IMR-90 (cell line): ENCODE measurements at regions not wholly inside any gene's neighbourhood (a gene's known extent, or its start where the extent isn't known, plus 50 kb on each side); places are given as distances from the start of the nearest gene placed in this dataset.

Experiments used
- ATAC-seq: fragments of 200-7000 bp; cut with Tn5 transposase; 2 replicates; pipeline ENCODE4 v1.9.1; 2020; ENCODE audit warnings: low read depth, mild to moderate bottlenecking, moderate library complexity
- BruUV-seq: library from RNA; stranded (reverse); fragments of 400-500 nt; replicated peaks from 2 replicates; lab custom pipeline; 2021; lab: Mats Ljungman, UMichigan
- CTCF ChIA-PET: fragments of 300-600 bp; formaldehyde crosslinking; extraction: SDS; loops from one replicate; lab custom pipeline; 2021; ENCODE audit warnings: antibody characterized with exemption; lab: Yijun Ruan, JAX
- POLR2A ChIA-PET: fragments of 300-600 bp; sonication (Branson Sonifier 250); formaldehyde crosslinking; loops from one replicate; lab custom pipeline; 2022; ENCODE audit warnings: antibody characterized with exemption; ENCODE audit not compliant: unreplicated experiment; lab: Charles Lee
- DNase-seq: peaks from one replicate; pipeline ENCODE4 v3.0.0; 2013
- H2AFZ ChIP-seq: replicated peaks from 2 replicates; pipeline ENCODE3; 2013; ENCODE audit warnings: low read length, mild to moderate bottlenecking; ENCODE audit not compliant: poor library complexity
- H2AK5ac ChIP-seq: 2 replicates; pipeline ENCODE4 v1.6.1; 2013; ENCODE audit warnings: low read depth, low read length, inconsistent platforms
- H2AK9ac ChIP-seq: replicated peaks from 2 replicates; pipeline ENCODE3; 2013; ENCODE audit warnings: mild to moderate bottlenecking, low read depth, low read length, moderate library complexity; ENCODE audit not compliant: poor library complexity
- H2BK120ac ChIP-seq: 2 replicates; pipeline ENCODE4 v1.6.1; 2013; ENCODE audit warnings: low read depth, low read length, inconsistent platforms
- H2BK15ac ChIP-seq: 3 replicates; pipeline ENCODE4 v1.6.1; 2013; ENCODE audit warnings: low read depth, low read length, inconsistent platforms
- H2BK20ac ChIP-seq: 2 replicates; pipeline ENCODE4 v1.6.1; 2013; ENCODE audit warnings: low read depth, mild to moderate bottlenecking, inconsistent platforms, low read length, moderate library complexity
- H2BK5ac ChIP-seq: 2 replicates; pipeline ENCODE4 v1.6.1; 2013; ENCODE audit warnings: mild to moderate bottlenecking, low read depth, low read length, inconsistent platforms; ENCODE audit not compliant: poor library complexity, severe bottlenecking
- H3K14ac ChIP-seq: replicated peaks from 2 replicates; pipeline ENCODE4 v1.6.1; 2013; ENCODE audit warnings: low read depth, low read length, inconsistent platforms
- H3K18ac ChIP-seq: 2 replicates; pipeline ENCODE4 v1.6.1; 2013; ENCODE audit warnings: low read depth, low read length, control low read depth
- H3K23ac ChIP-seq: 2 replicates; pipeline ENCODE4 v1.6.1; 2013; ENCODE audit warnings: low read depth, low read length, inconsistent platforms
- H3K27ac ChIP-seq: 2 replicates; pipeline ENCODE4 v1.5.1; 2013; ENCODE audit warnings: mild to moderate bottlenecking, control low read depth, low read length; ENCODE audit not compliant: insufficient read depth
- H3K27me3 ChIP-seq: 2 replicates; pipeline ENCODE4 v1.6.1; 2013; ENCODE audit warnings: low read length; ENCODE audit not compliant: control insufficient read depth, insufficient read depth
- H3K36me3 ChIP-seq: 2 replicates; pipeline ENCODE4 v1.6.1; 2013; ENCODE audit warnings: low read length, mixed read lengths; ENCODE audit not compliant: control insufficient read depth, insufficient read depth
- H3K4ac ChIP-seq: 2 replicates; pipeline ENCODE4 v1.6.1; 2013; ENCODE audit warnings: low read depth, low read length, inconsistent platforms
- H3K4me1 ChIP-seq: 2 replicates; pipeline ENCODE4 v1.6.1; 2013; ENCODE audit warnings: low read length, mixed read lengths; ENCODE audit not compliant: control insufficient read depth, insufficient read depth
- H3K4me2 ChIP-seq: 2 replicates; pipeline ENCODE4 v1.6.1; 2013; ENCODE audit warnings: low read depth, mild to moderate bottlenecking, control low read depth, low read length, moderate library complexity
- H3K4me3 ChIP-seq: 2 replicates; pipeline ENCODE4 v1.5.1; 2013; ENCODE audit warnings: low read depth, mild to moderate bottlenecking, control low read depth, low read length, moderate library complexity; ENCODE audit not compliant: insufficient read depth
- H3K56ac ChIP-seq: 2 replicates; pipeline ENCODE4 v1.6.1; 2013; ENCODE audit warnings: low read length, inconsistent platforms; ENCODE audit not compliant: insufficient read depth; ENCODE audit errors: extremely low read depth
- H3K79me1 ChIP-seq, 2 experiments: 2 replicates each; pipeline ENCODE4 v1.6.1; 2013; ENCODE audit warnings: low read length in 2 of 2, inconsistent platforms in 1 of 2, low read depth in 1 of 2
- H3K9ac ChIP-seq: 2 replicates; pipeline ENCODE4 v1.6.1; 2013; ENCODE audit warnings: low read depth, low read length, control low read depth
- H3K9me1 ChIP-seq: 2 replicates; pipeline ENCODE4 v1.6.1; 2013; ENCODE audit warnings: low read length, inconsistent platforms; ENCODE audit not compliant: insufficient read depth
- H3K9me3 ChIP-seq: 2 replicates; pipeline ENCODE4 v1.6.1; 2013; ENCODE audit warnings: low read length; ENCODE audit not compliant: control insufficient read depth, insufficient read depth
- H4K20me1 ChIP-seq: 2 replicates; pipeline ENCODE4 v1.6.1; 2013; ENCODE audit warnings: low read length, inconsistent platforms; ENCODE audit not compliant: insufficient read depth
- H4K5ac ChIP-seq: 2 replicates; pipeline ENCODE4 v1.6.1; 2013; ENCODE audit warnings: mild to moderate bottlenecking, low read depth, low read length, control low read depth
- H4K8ac ChIP-seq, 2 experiments: 2 replicates each; pipeline ENCODE4 v1.6.1; 2013; ENCODE audit warnings: low read depth in 2 of 2, low read length in 2 of 2, control low read depth in 1 of 2, inconsistent platforms in 1 of 2
- H4K91ac ChIP-seq: 2 replicates; pipeline ENCODE4 v1.6.1; 2013; ENCODE audit warnings: low read depth, low read length, inconsistent platforms; ENCODE audit not compliant: insufficient read depth
- BHLHE40 ChIP-seq: fragments of 150-350 bp; IDR thresholded peaks from 2 replicates; pipeline ENCODE4 v1.6.1; 2016; ENCODE audit warnings: mild to moderate bottlenecking, low read depth, low read length
- CEBPB ChIP-seq: IDR thresholded peaks from 2 replicates; pipeline ENCODE4 v1.6.1; 2012; ENCODE audit warnings: low read depth, low read length, improper control_type of control experiment
- CHD1 ChIP-seq: IDR thresholded peaks from 2 replicates; pipeline ENCODE4 v1.6.1; 2012; ENCODE audit warnings: low read depth, low read length, improper control_type of control experiment
- CTCF ChIP-seq: conservative IDR thresholded peaks from 2 replicates; pipeline ENCODE4 v1.5.1; 2012; ENCODE audit warnings: mild to moderate bottlenecking, low read depth, low read length, improper control_type of control experiment
- ELK1 ChIP-seq: fragments of 150-350 bp; IDR thresholded peaks from 2 replicates; pipeline ENCODE4 v1.6.1; 2016; ENCODE audit warnings: low read depth, mild to moderate bottlenecking, low read length, moderate library complexity, borderline replicate concordance
- FOS ChIP-seq: fragments of 150-350 bp; IDR thresholded peaks from 2 replicates; pipeline ENCODE4 v1.6.1; 2016; ENCODE audit warnings: low read depth, low read length
- MAFK ChIP-seq: IDR thresholded peaks from 2 replicates; pipeline ENCODE4 v1.6.1; 2012; ENCODE audit warnings: low read depth, low read length, improper control_type of control experiment
- MAZ ChIP-seq: IDR thresholded peaks from 2 replicates; pipeline ENCODE4 v1.6.1; 2012; ENCODE audit warnings: low read depth, mild to moderate bottlenecking, low read length, improper control_type of control experiment, moderate library complexity, borderline replicate concordance
- MXI1 ChIP-seq: IDR thresholded peaks from 2 replicates; pipeline ENCODE4 v1.6.1; 2012; ENCODE audit warnings: low read depth, mild to moderate bottlenecking, low read length, moderate library complexity, borderline replicate concordance
- NFE2L2 ChIP-seq: fragments of 150-350 bp; IDR thresholded peaks from 2 replicates; pipeline ENCODE4 v1.6.1; 2016; ENCODE audit warnings: low read depth, mild to moderate bottlenecking, low read length
- POLR2A ChIP-seq: IDR thresholded peaks from 2 replicates; pipeline ENCODE4 v1.6.1; 2012; ENCODE audit warnings: mild to moderate bottlenecking, low read depth, low read length
- RAD21 ChIP-seq: IDR thresholded peaks from 2 replicates; pipeline ENCODE4 v1.6.1; 2012; ENCODE audit warnings: low read length, improper control_type of control experiment
- RCOR1 ChIP-seq: IDR thresholded peaks from 2 replicates; pipeline ENCODE4 v1.6.1; 2012; ENCODE audit warnings: mild to moderate bottlenecking, low read length, improper control_type of control experiment; ENCODE audit not compliant: insufficient replicate concordance
- RFX5 ChIP-seq: IDR thresholded peaks from 2 replicates; pipeline ENCODE4 v1.8.0; 2012; ENCODE audit warnings: low read depth, mild to moderate bottlenecking, low read length, moderate library complexity
- SMC3 ChIP-seq: fragments of 150-350 bp; IDR thresholded peaks from 2 replicates; pipeline ENCODE4 v1.6.1; 2016; ENCODE audit warnings: low read depth, mild to moderate bottlenecking, antibody characterized with exemption, low read length, moderate library complexity
- USF2 ChIP-seq: fragments of 150-350 bp; IDR thresholded peaks from 2 replicates; pipeline ENCODE4 v1.6.1; 2017; ENCODE audit warnings: mild to moderate bottlenecking, antibody characterized with exemption, low read length, low read depth
- WGBS, 2 experiments: methylation state at CpG; one replicate each; pipeline versions ENCODE4 v1.1.5 to v1.1.7; 2013; ENCODE audit warnings: missing lambda C conversion rate in 2 of 2; ENCODE audit not compliant: insufficient read length in 1 of 2; ENCODE audit errors: extremely low coverage in 2 of 2; 5-methylcytosine and 5-hydroxymethylcytosine counted together
- dilution Hi-C: fragments of 300-500 bp; cut with HindIII; formaldehyde crosslinking; loops from one replicate; pipeline ENCODE4 v1.14.3; 2018; ENCODE audit warnings: low sequenced_read_pairs; ENCODE audit not compliant: unreplicated experiment
- in situ Hi-C: fragments of 300-500 bp; cut with MboI; formaldehyde crosslinking; loops from 3 replicates; pipeline ENCODE4 v1.14.3; 2019; ENCODE audit warnings: low sequenced_read_pairs, inconsistent platforms, mixed read lengths
- intact Hi-C: fragments of 100-400 bp; cut with micrococcal nuclease; formaldehyde crosslinking; loops from 2 replicates; pipeline ENCODE4 v1.10.0; 2022

- Histone ChIP-seq H3K4ac (no peak overlapping the region; the same call in 1 of the 2 replicates), H3K56ac (no peak overlapping the region), H2AFZ (no peak overlapping the region), H3K27ac (no peak overlapping the region), H3K4me3 (no peak overlapping the region), H4K5ac (no peak overlapping the region), H4K91ac (no peak overlapping the region), H2BK15ac (0 out of 3 replicates have a peak overlapping the region, but pooled peaks have one; percentile 15), H4K20me1 (no peaks in the 10 kb centered on the region), H3K36me3 (no peaks in the 10 kb centered on the region), H2AK9ac (no peak overlapping the region), H3K9ac (no peak overlapping the region), H3K18ac (peak overlapping the region; percentile 27), H3K9me3 (no peaks in the 10 kb centered on the region), H2BK120ac (peak overlapping the region; percentile 44), H2BK5ac (no peak overlapping the region), H3K27me3 (no peaks in the 10 kb centered on the region), H3K14ac (0 out of 2 replicates have a peak overlapping the region, but pooled peaks have one; percentile 14), H3K4me1 (peaks cover 10% of the 10 kb centered on the region), H4K8ac (no peak overlapping the region), H3K4me2 (no peak overlapping the region), H2BK20ac (0 out of 2 replicates have a peak overlapping the region, but pooled peaks have one; percentile 2), H3K79me1 (no peaks in the 10 kb centered on the region), H3K23ac (no peak overlapping the region), H3K9me1 (peaks cover 13% of the 10 kb centered on the region), H2AK5ac (peak overlapping the region; percentile 43; the same call in 1 of the 2 replicates)
- ATAC-seq: no peak
- intact Hi-C loops (no loop called here), in situ Hi-C loops (no loop called here), dilution Hi-C loops (no loop called here)
- WGBS, 2 experiments: no CpG with 5 or more reads among the region's 3 CpGs
- no peak for DNase-seq
- ChIA-PET POLR2A (no interaction called here), CTCF (interaction anchor here (0.6 to 1.0 kb wide), 3 partner anchors 10 to 131 kb away, joined by 3 to 7 read pairs (median 6); no protein-coding TSS in a partner anchor)
- no TSS peak for BruUV-seq
- TF ChIP-seq BHLHE40 (no peak), RCOR1 (no peak), CHD1 (no peak), MAFK (no peak), RFX5 (no peak), MAZ (no peak), FOS (no peak), USF2 (no peak), RAD21 (no peak), CTCF (no peak), POLR2A (no peak), NFE2L2 (no peak), ELK1 (no peak), SMC3 (no peak), CEBPB (no peak), MXI1 (no peak)
Measured at GRCh38 chr5:57338868-57339340, 143.7 kb downstream of the ACTBL2 start.
